Right atrium auricular region (tissue), 2 donors: ENCODE measurements at regions not wholly inside any gene's neighbourhood (a gene's known extent, or its start where the extent isn't known, plus 50 kb on each side); places are given as distances from the start of the nearest gene placed in this dataset.

ENCODE experiments used
- DNase-seq: peaks from one replicate; pipeline ENCODE4 v3.0.0-alpha.2; 2019; ENCODE audit warnings: low spot score
- H3K27ac ChIP-seq, 2 donors: fragments of 200-600 bp; sonication (generic); 1 replicate in 1 of 2; 2 replicates in 1 of 2; pipeline ENCODE4 v1.5.1; 2016 to 2019
- H3K27me3 ChIP-seq, 2 donors: fragments of 200-600 bp; sonication (generic); one replicate each; pipeline versions ENCODE4 v1.5.1 to v1.6.0; 2017 to 2019
- H3K36me3 ChIP-seq: fragments of 200-600 bp; sonication (generic); one replicate; pipeline ENCODE4 v1.5.1; 2016
- H3K4me1 ChIP-seq, 2 donors: fragments of 200-600 bp; sonication (generic); one replicate each; pipeline versions ENCODE4 v1.5.1 to v1.6.0; 2017 to 2019
- H3K4me3 ChIP-seq, 2 donors: fragments of 200-600 bp; sonication (generic); 1 replicate in 1 of 2; 2 replicates in 1 of 2; pipeline ENCODE4 v1.5.1; 2017 to 2019; ENCODE audit warnings: mild to moderate bottlenecking in 1 of 2, moderate library complexity in 1 of 2
- H3K9me3 ChIP-seq, 2 donors: fragments of 200-600 bp; sonication (generic); one replicate each; pipeline ENCODE4 v1.5.1; 2019
- CTCF ChIP-seq, 2 donors: fragments of 200-600 bp; sonication (generic); IDR thresholded peaks; one replicate each; pipeline ENCODE4 v1.5.1; 2019; ENCODE audit warnings: antibody characterized with exemption in 2 of 2

- TF ChIP-seq CTCF (IDR thresholded peaks at IDR 0.05), result no peak
- DNase-seq, result no peak
- Histone ChIP-seq H3K9me3 (no peaks in the 10 kb centered on the region), H3K36me3 (no peaks in the 10 kb centered on the region), H3K27me3 (no peaks in the 10 kb centered on the region), H3K4me1 (no peaks in the 10 kb centered on the region), H3K4me3 (no peak overlapping the region), H3K27ac (no peak overlapping the region)
These were observed 119.1 kb downstream of the PFKFB3 start for GRCh38 chr10:6321880-6322279.

GRCh38 chr10:6322805-6323204 is 120.1 kb downstream of the PFKFB3 start:
- Histone ChIP-seq H3K36me3 (no peaks in the 10 kb centered on the region), H3K27ac (no peak overlapping the region), H3K4me3 (no peak overlapping the region), H3K4me1 (no peaks in the 10 kb centered on the region), H3K9me3 (no peaks in the 10 kb centered on the region), H3K27me3 (no peaks in the 10 kb centered on the region)
- DNase-seq, result no peak
- TF ChIP-seq CTCF (IDR thresholded peaks at IDR 0.05), result no peak

GRCh38 chr10:6327961-6328698 is 125.4 kb downstream of the PFKFB3 start:
- Histone ChIP-seq H3K4me3 (no peak overlapping the region), H3K27me3 (no peaks in the 10 kb centered on the region), H3K4me1 (no peaks in the 10 kb centered on the region), H3K36me3 (no peaks in the 10 kb centered on the region), H3K27ac (no peak overlapping the region), H3K9me3 (no peaks in the 10 kb centered on the region)
- DNase-seq, result no peak
- TF ChIP-seq CTCF (IDR thresholded peaks at IDR 0.05), result no peak

- Histone ChIP-seq H3K27ac (no peak overlapping the region), H3K4me3 (no peak overlapping the region), H3K9me3 (no peaks in the 10 kb centered on the region), H3K36me3 (no peaks in the 10 kb centered on the region), H3K4me1 (no peaks in the 10 kb centered on the region), H3K27me3 (no peaks in the 10 kb centered on the region)
- DNase-seq, result no peak
- TF ChIP-seq CTCF (IDR thresholded peaks at IDR 0.05), result no peak
These were observed 126.1 kb downstream of the PFKFB3 start for GRCh38 chr10:6328699-6329423.

- no peaks in the 10 kb centered on the region for H3K4me1 ChIP-seq
- H3K27ac ChIP-seq, result no peak overlapping the region
- H3K36me3 ChIP-seq, result no peaks in the 10 kb centered on the region
- H3K27me3 ChIP-seq, result no peaks in the 10 kb centered on the region
- no peaks in the 10 kb centered on the region for H3K9me3 ChIP-seq
- DNase-seq, result no peak
- TF ChIP-seq CTCF (IDR thresholded peaks at IDR 0.05), result no peak
- H3K4me3 ChIP-seq, result no peak overlapping the region
These were observed 130.4 kb downstream of the PFKFB3 start for GRCh38 chr10:6333086-6333485.
